K562 (cell line): ENCODE measurements at regions not wholly inside any gene's neighbourhood (a gene's known extent, or its start where the extent isn't known, plus 50 kb on each side); places are given as distances from the start of the nearest gene placed in this dataset.

Experiments used
- ATAC-seq: fragments of 200-7000 bp; cut with Tn5 transposase; 3 replicates; pipeline ENCODE4 v1.9.1; 2020; ENCODE audit warnings: moderate library complexity
- BruUV-seq: library from RNA; stranded (reverse); fragments of 400-500 nt; replicated peaks from 2 replicates; lab custom pipeline; 2021; lab: Mats Ljungman, UMichigan
- CTCF ChIA-PET: fragments of 300-600 bp; formaldehyde crosslinking; extraction: SDS; loops from one replicate; lab custom pipeline; 2021; ENCODE audit warnings: low intra/inter-chr PET ratio; lab: Yijun Ruan, JAX
- POLR2A ChIA-PET: fragments of 300-600, 350-650 bp; sonication (Branson Sonifier 250); formaldehyde crosslinking; extraction: SDS; loops from one replicate; lab custom pipeline; 2021; ENCODE audit warnings: antibody characterized with exemption, inconsistent platforms; lab: Yijun Ruan, JAX
- DNase-seq, 4 experiments: peaks; one replicate each; pipeline versions ENCODE4 v3.0.0 to v3.0.0-alpha.2; 2011 to 2018; ENCODE audit warnings: low spot score in 3 of 4, mixed read lengths in 3 of 4; ENCODE audit errors: extremely low read depth in 1 of 4
- FAIRE-seq: peaks from 2 replicates; lab custom pipeline; 2011; peaks lifted over from hg19 to GRCh38; lab: Jason Lieb, UNC
- H2AFZ ChIP-seq: 2 replicates; pipeline ENCODE4 v1.6.0; 2011; ENCODE audit warnings: low read depth, low read length, control low read depth, inconsistent platforms
- H3K27ac ChIP-seq: fragments of 200-600 bp; 3 replicates; pipeline ENCODE4 v1.8.0; 2011; ENCODE audit warnings: low read depth, mild to moderate bottlenecking, control low read depth, inconsistent platforms, low read length, moderate library complexity, mixed read lengths; ENCODE audit errors: extremely low read depth
- H3K27me3 ChIP-seq, 2 experiments: fragments of 300-600 bp in 1 of 2; 2 replicates in 1 of 2; 3 replicates in 1 of 2; pipeline versions ENCODE4 v1.6.0 to v1.8.0; 2011; ENCODE audit warnings: inconsistent platforms in 2 of 2, low read length in 2 of 2, mild to moderate bottlenecking in 1 of 2, mixed read lengths in 1 of 2, moderate library complexity in 1 of 2; ENCODE audit not compliant: control insufficient read depth in 2 of 2, insufficient read depth in 2 of 2
- H3K36me3 ChIP-seq: fragments of 300-600 bp; 3 replicates; pipeline ENCODE4 v1.8.0; 2011; ENCODE audit warnings: mild to moderate bottlenecking, low read length, inconsistent platforms; ENCODE audit not compliant: control insufficient read depth, insufficient read depth
- H3K4me1 ChIP-seq, 2 experiments: fragments of 200-600 bp in 1 of 2; replicated peaks in 1 of 2; 2 replicates in 1 of 2; 3 replicates in 1 of 2; pipeline versions ENCODE4 v1.5.1 to v1.8.0; 2011; ENCODE audit warnings: inconsistent platforms in 2 of 2, low read length in 2 of 2, mild to moderate bottlenecking in 1 of 2, mixed read lengths in 1 of 2, moderate library complexity in 1 of 2; ENCODE audit not compliant: control insufficient read depth in 2 of 2, insufficient read depth in 2 of 2
- H3K4me2 ChIP-seq: 2 replicates; pipeline ENCODE4 v1.6.1; 2011; ENCODE audit warnings: low read length, control low read depth, inconsistent platforms, mixed read lengths; ENCODE audit not compliant: insufficient read depth
- H3K4me3 ChIP-seq: fragments of 200-600 bp; sonication (generic), shearing (Covaris generic); 2 replicates; pipeline ENCODE4 v1.5.1; 2016; ENCODE audit warnings: control low read depth, inconsistent platforms
- H3K79me2 ChIP-seq: fragments of 200-600 bp; 3 replicates; pipeline ENCODE4 v1.8.0; 2011; ENCODE audit warnings: low read length, inconsistent platforms; ENCODE audit not compliant: control insufficient read depth, insufficient read depth
- H3K9ac ChIP-seq, 2 experiments: 2 replicates each; pipeline versions ENCODE4 v1.6.0 to v1.6.1; 2011; ENCODE audit warnings: low read depth in 2 of 2, low read length in 2 of 2, control low read depth in 1 of 2, inconsistent platforms in 1 of 2, mild to moderate bottlenecking in 1 of 2, mixed read lengths in 1 of 2; ENCODE audit not compliant: insufficient read depth in 1 of 2
- H3K9me1 ChIP-seq: one replicate; pipeline ENCODE4 v1.6.0; 2011; ENCODE audit warnings: inconsistent platforms, mild to moderate bottlenecking, low read length, moderate library complexity; ENCODE audit not compliant: control insufficient read depth, insufficient read depth
- H3K9me3 ChIP-seq: replicated peaks from 2 replicates; pipeline ENCODE4 v1.5.1; 2011; ENCODE audit warnings: low read depth, low read length, inconsistent platforms; ENCODE audit not compliant: control insufficient read depth, insufficient read depth
- H4K20me1 ChIP-seq: replicated peaks from 2 replicates; pipeline ENCODE4 v1.6.1; 2011; ENCODE audit warnings: low read length, inconsistent platforms, mixed read lengths; ENCODE audit not compliant: control insufficient read depth, insufficient read depth
- ASH1L ChIP-seq: fragments of 450-650 bp; IDR thresholded peaks from 2 replicates; pipeline ENCODE4 v1.6.1; 2018; ENCODE audit warnings: borderline replicate concordance, mild to moderate bottlenecking, low read depth; ENCODE audit not compliant: partially characterized antibody
- CHD4 ChIP-seq: fragments of 200-600 bp; sonication (generic); IDR thresholded peaks from 3 replicates; pipeline ENCODE4 v1.6.1; 2012; ENCODE audit warnings: low read depth, mild to moderate bottlenecking, mixed read lengths, low read length, inconsistent platforms; ENCODE audit not compliant: insufficient read depth, insufficient replicate concordance, poor library complexity, severe bottlenecking
- FOXA1 ChIP-seq: fragments of 450-650 bp; IDR thresholded peaks from 2 replicates; pipeline ENCODE4 v1.6.1; 2016; ENCODE audit warnings: mild to moderate bottlenecking, borderline replicate concordance
- HDAC1 ChIP-seq, 2 experiments: fragments of 450-650 bp; IDR thresholded peaks; 2 replicates each; pipeline ENCODE4 v1.6.1; 2016 to 2017; ENCODE audit warnings: inconsistent platforms in 1 of 2, mild to moderate bottlenecking in 1 of 2, moderate library complexity in 1 of 2
- HDAC2 ChIP-seq: fragments of 450-650 bp; IDR thresholded peaks from 2 replicates; pipeline ENCODE4 v1.6.1; 2016; ENCODE audit warnings: mild to moderate bottlenecking
- HIVEP1 ChIP-seq: fragments of 250-450 bp; sonication (Bioruptor Pico); IDR thresholded peaks from 2 replicates; pipeline ENCODE4 v1.4.0; 2020; ENCODE audit warnings: mild to moderate bottlenecking
- IFI16 ChIP-seq: fragments of 250-450 bp; sonication (Bioruptor Pico); IDR thresholded peaks from 2 replicates; pipeline ENCODE4 v2.1.2; 2022; ENCODE audit warnings: mild to moderate bottlenecking, inconsistent platforms
- MAFK ChIP-seq: IDR thresholded peaks from 2 replicates; pipeline ENCODE4 v1.6.1; 2011; ENCODE audit warnings: low read length, improper control_type of control experiment
- PHB2 ChIP-seq: fragments of 450-650 bp; IDR thresholded peaks from 2 replicates; pipeline ENCODE4 v1.6.1; 2017; ENCODE audit warnings: low read depth
- POLR3G ChIP-seq: IDR thresholded peaks from 2 replicates; pipeline ENCODE4 v1.6.1; 2011; ENCODE audit not compliant: insufficient read length, insufficient replicate concordance; ENCODE audit errors: extremely low read depth
- SMARCC2 ChIP-seq: fragments of 450-650 bp; IDR thresholded peaks from 2 replicates; pipeline ENCODE4 v1.6.1; 2017; ENCODE audit warnings: antibody characterized with exemption, moderate library complexity, mild to moderate bottlenecking, low read depth
- ZC3H11A ChIP-seq: IDR thresholded peaks from 2 replicates; pipeline ENCODE4 v1.6.1; 2012; ENCODE audit warnings: low read depth, low read length, improper control_type of control experiment
- WGBS: fragments of 100-300 bp; shearing (Covaris generic); methylation state at CpG from one replicate; pipeline ENCODE4 v1.1.6; 2016; ENCODE audit warnings: low coverage, mixed read lengths; ENCODE audit not compliant: insufficient coverage; ENCODE audit errors: missing lambda C conversion rate; 5-methylcytosine and 5-hydroxymethylcytosine counted together
- in situ Hi-C: fragments of 300-500 bp; cut with MboI; formaldehyde crosslinking; loops from 4 replicates; pipeline ENCODE4 v1.15.0; 2018; ENCODE audit warnings: inconsistent platforms, mixed read lengths
- intact Hi-C: fragments of 100-400 bp; cut with micrococcal nuclease; formaldehyde crosslinking; loops from 2 replicates; pipeline ENCODE4 v1.14.2; 2022
- TF ChIP-seq, protein P1 (sequence below): fragments of 250-450 bp; sonication (Bioruptor Pico); IDR thresholded peaks from 2 replicates; pipeline ENCODE4 v1.5.0; 2021; ENCODE audit warnings: mild to moderate bottlenecking, borderline replicate concordance
- TF ChIP-seq, protein P2 (sequence below): fragments of 450-650 bp; formaldehyde crosslinking; conservative IDR thresholded peaks from 2 replicates; pipeline ENCODE4 v1.4.0; 2022; ENCODE audit warnings: mild to moderate bottlenecking, missing genetic modification characterization
- TF ChIP-seq, protein P3 (sequence below), 3 experiments: IDR thresholded peaks in 2 of 3; conservative IDR thresholded peaks in 1 of 3; 2 replicates each; pipeline ENCODE4 v1.5.1; 2011 to 2012; ENCODE audit warnings: low read length in 3 of 3, mild to moderate bottlenecking in 3 of 3, control low read depth in 2 of 3, improper control_type of control experiment in 1 of 3, inconsistent platforms in 1 of 3, low read depth in 1 of 3, mixed read lengths in 1 of 3, moderate library complexity in 1 of 3; ENCODE audit not compliant: insufficient read depth in 2 of 3
- TF ChIP-seq, protein P4 (sequence below): IDR thresholded peaks from 2 replicates; pipeline ENCODE4 v1.6.1; 2016; ENCODE audit warnings: missing genetic modification characterization, missing compliant biosample characterization

DNA sequence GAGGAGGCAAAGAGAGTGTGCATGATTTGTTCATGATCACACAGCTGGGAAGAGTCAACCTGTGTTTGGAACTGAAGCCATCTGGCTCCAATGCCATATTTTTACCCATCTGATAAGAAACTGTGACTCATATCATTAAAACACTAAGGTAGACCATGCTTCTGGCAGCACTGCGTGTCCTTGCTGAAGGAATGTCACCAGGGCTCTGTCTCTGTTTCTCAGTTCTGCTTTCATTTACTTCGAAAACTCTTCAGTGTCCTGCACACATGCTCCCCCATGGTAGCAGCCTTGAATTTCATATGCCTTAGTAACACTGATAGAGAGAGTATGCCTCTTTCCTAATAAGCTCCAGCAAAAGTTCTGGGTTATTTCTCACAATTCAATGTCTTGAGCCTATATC is 830.4 kb downstream of the DCDC2C start:
- Histone ChIP-seq H3K27me3 (no peaks in the 10 kb centered on the region), H3K4me3 (no peak overlapping the region), H3K27ac (no peak overlapping the region), H2AFZ (no peak overlapping the region), H3K79me2 (no peaks in the 10 kb centered on the region), H3K4me1 (no peaks in the 10 kb centered on the region), H4K20me1 (no peaks in the 10 kb centered on the region), H3K9ac (no peak overlapping the region), H3K36me3 (no peaks in the 10 kb centered on the region), H3K9me1 (no peaks in the 10 kb centered on the region), H3K9me3 (no peaks in the 10 kb centered on the region), H3K4me2 (no peak overlapping the region)
- in situ Hi-C loops (no loop called here), intact Hi-C loops (no loop called here)
- WGBS: 0% methylated on average over 2 of the region's 2 CpGs
- BruUV-seq: no TSS peak
- ChIA-PET CTCF (no interaction called here), POLR2A (no interaction called here)
- no peak for ATAC-seq
- no peak for DNase-seq
- no peak for FAIRE-seq
- TF ChIP-seq IFI16 (CRISPR knock-in tag) (no peak), MAFK (no peak), SMARCC2 (no peak), CHD4 (no peak), HIVEP1 (CRISPR knock-in tag) (no peak), POLR3G (no peak), PHB2 (no peak), HDAC1 (IDR thresholded peaks at IDR 0.05) (no peak), FOXA1 (no peak), HDAC2 (no peak), ASH1L (no peak), ZC3H11A (no peak)
- TF ChIP-seq, protein P1, sequence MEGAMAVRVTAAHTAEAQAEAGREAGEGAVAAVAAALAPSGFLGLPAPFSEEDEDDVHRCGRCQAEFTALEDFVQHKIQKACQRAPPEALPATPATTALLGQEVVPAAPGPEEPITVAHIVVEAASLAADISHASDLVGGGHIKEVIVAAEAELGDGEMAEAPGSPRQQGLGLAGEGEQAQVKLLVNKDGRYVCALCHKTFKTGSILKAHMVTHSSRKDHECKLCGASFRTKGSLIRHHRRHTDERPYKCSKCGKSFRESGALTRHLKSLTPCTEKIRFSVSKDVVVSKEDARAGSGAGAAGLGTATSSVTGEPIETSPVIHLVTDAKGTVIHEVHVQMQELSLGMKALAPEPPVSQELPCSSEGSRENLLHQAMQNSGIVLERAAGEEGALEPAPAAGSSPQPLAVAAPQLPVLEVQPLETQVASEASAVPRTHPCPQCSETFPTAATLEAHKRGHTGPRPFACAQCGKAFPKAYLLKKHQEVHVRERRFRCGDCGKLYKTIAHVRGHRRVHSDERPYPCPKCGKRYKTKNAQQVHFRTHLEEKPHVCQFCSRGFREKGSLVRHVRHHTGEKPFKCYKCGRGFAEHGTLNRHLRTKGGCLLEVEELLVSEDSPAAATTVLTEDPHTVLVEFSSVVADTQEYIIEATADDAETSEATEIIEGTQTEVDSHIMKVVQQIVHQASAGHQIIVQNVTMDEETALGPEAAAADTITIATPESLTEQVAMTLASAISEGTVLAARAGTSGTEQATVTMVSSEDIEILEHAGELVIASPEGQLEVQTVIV: no peak
- TF ChIP-seq, protein P2, sequence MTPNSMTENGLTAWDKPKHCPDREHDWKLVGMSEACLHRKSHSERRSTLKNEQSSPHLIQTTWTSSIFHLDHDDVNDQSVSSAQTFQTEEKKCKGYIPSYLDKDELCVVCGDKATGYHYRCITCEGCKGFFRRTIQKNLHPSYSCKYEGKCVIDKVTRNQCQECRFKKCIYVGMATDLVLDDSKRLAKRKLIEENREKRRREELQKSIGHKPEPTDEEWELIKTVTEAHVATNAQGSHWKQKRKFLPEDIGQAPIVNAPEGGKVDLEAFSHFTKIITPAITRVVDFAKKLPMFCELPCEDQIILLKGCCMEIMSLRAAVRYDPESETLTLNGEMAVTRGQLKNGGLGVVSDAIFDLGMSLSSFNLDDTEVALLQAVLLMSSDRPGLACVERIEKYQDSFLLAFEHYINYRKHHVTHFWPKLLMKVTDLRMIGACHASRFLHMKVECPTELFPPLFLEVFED: no peak
- TF ChIP-seq, protein P3, sequence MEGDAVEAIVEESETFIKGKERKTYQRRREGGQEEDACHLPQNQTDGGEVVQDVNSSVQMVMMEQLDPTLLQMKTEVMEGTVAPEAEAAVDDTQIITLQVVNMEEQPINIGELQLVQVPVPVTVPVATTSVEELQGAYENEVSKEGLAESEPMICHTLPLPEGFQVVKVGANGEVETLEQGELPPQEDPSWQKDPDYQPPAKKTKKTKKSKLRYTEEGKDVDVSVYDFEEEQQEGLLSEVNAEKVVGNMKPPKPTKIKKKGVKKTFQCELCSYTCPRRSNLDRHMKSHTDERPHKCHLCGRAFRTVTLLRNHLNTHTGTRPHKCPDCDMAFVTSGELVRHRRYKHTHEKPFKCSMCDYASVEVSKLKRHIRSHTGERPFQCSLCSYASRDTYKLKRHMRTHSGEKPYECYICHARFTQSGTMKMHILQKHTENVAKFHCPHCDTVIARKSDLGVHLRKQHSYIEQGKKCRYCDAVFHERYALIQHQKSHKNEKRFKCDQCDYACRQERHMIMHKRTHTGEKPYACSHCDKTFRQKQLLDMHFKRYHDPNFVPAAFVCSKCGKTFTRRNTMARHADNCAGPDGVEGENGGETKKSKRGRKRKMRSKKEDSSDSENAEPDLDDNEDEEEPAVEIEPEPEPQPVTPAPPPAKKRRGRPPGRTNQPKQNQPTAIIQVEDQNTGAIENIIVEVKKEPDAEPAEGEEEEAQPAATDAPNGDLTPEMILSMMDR (IDR thresholded peaks at IDR 0.05 in 2 of 3, conservative IDR thresholded peaks at IDR 0.05 in 1 of 3; ENCODE audit: insufficient read depth in 2 of 3, low read depth in 1 of 3, low read length in 3 of 3): no peak
- TF ChIP-seq, protein P4, sequence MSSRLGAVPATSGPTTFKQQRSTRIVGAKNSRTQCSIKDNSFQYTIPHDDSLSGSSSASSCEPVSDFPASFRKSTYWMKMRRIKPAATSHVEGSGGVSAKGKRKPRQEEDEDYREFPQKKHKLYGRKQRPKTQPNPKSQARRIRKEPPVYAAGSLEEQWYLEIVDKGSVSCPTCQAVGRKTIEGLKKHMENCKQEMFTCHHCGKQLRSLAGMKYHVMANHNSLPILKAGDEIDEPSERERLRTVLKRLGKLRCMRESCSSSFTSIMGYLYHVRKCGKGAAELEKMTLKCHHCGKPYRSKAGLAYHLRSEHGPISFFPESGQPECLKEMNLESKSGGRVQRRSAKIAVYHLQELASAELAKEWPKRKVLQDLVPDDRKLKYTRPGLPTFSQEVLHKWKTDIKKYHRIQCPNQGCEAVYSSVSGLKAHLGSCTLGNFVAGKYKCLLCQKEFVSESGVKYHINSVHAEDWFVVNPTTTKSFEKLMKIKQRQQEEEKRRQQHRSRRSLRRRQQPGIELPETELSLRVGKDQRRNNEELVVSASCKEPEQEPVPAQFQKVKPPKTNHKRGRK (tag): no peak
